ENCODE measurements at regions not wholly inside any gene's neighbourhood (a gene's known extent, or its start where the extent isn't known, plus 50 kb on each side); places are given as distances from the start of the nearest gene placed in this dataset.

DNA sequence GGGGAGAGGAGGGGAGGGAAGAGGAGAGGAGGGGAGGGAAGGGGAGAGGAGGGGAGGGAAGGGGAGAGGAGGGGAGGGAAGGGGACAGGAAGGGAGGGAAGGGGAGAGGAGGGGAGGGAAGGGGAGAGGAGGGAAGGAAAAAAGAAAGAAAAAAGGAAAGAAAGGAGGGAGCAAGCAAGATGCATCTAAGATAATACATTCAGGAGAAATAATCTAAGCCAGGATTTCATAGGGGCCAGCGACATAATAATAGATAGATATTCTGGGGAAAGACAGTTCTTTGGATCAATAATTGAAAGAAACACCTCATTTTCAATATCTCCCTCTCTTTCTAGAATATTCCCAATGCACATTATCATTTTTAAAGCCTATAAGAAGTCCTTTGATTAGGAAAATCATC lies 328.9 kb upstream of the ID2 start:
- TF ChIP-seq, protein P1, sequence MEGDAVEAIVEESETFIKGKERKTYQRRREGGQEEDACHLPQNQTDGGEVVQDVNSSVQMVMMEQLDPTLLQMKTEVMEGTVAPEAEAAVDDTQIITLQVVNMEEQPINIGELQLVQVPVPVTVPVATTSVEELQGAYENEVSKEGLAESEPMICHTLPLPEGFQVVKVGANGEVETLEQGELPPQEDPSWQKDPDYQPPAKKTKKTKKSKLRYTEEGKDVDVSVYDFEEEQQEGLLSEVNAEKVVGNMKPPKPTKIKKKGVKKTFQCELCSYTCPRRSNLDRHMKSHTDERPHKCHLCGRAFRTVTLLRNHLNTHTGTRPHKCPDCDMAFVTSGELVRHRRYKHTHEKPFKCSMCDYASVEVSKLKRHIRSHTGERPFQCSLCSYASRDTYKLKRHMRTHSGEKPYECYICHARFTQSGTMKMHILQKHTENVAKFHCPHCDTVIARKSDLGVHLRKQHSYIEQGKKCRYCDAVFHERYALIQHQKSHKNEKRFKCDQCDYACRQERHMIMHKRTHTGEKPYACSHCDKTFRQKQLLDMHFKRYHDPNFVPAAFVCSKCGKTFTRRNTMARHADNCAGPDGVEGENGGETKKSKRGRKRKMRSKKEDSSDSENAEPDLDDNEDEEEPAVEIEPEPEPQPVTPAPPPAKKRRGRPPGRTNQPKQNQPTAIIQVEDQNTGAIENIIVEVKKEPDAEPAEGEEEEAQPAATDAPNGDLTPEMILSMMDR (IDR thresholded peaks at IDR 0.05), result no peak

DNA sequence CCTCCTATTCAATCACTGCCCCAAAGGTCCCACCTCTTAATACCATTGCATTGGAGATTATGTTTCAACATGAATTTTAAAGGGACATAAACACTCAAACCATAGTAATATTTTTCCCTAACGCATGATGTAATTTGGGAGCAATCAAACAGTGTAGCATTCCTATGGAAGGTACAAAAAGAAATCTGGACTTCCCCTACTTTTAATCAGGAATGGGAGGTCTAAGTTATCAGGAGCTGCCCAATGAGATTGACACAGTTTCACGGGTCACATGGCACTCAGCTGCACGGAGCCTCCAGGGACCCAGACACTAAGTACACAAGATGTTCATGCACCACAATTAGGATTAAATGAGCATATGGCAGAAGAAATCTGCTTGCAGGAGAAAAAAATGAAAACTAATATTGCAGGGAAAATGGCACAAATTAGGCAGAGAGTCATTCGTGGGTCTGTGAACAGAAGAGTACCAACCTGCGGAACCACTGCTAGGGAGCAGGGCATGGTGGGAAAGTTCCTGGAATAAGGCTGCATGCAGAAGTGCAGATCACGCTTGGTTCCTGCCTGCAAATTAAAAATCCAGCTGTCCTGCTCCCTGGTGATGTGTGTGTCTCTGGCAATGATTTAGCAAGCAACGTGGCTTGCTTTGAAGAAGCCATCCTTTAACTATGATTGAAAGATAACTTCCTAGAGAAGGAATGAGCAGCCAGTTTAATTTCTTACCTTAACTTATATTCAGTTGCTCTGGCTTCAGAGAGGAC lies 326.6 kb upstream of the ID2 start:
- no peak for DNase-seq

More for the DNA sequence above, 328.9 kb upstream of the ID2 start:
- Mint-ChIP-seq H3K4me1 (ENCODE audit: low read depth) (no peaks in the 10 kb centered on the region), H3K27ac (no peak overlapping the region), H3K4me3 (no peak overlapping the region), H3K27me3 (ENCODE audit: insufficient read depth) (peaks cover 4% of the 10 kb centered on the region; the same call in 1 of the 2 replicates), H3K9me3 (no peaks in the 10 kb centered on the region), H3K36me3 (ENCODE audit: low read depth) (no peaks in the 10 kb centered on the region)
- DNase-seq, result no peak

DNA sequence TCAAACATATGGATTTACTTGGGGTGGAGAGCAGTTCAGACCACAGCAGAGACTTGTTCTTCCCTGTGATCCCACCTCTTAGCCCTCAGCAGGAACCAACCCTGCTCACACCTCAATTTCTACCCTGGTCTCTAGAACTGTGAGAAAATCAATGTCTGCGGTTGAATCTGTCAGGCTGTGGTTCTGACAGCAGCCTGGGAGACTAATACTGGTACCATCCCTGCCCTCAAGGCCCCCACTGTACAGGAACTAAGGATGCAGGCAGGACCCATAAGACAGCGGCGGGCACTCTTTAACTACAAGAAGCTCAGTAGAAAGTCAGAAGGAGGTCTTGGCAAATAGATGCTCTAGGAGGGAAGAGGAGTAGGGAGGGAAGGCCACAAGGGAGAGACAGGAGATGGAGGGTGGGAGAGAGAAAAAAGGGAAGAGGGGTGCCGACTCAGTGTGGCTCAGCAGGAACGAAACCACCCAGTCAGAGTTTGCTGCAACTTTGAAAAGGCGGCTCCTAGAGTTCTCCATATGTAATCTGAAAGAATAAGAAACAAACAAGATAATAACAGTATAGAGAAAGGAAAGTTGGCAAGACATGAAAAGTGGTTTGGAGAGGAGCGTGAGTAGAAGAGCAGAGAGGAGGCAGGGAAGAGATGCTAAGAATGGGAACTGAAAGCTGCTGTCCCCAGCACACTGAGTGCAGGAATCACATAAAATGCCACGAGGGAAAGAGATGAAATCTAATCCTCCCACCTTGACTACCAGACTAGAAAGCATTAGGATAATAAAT lies 323.9 kb upstream of the ID2 start:
- peaks cover 5% of the 10 kb centered on the region; the same call in 1 of the 2 replicates for H3K9me3 Mint-ChIP-seq
- TF ChIP-seq, protein P1 (IDR thresholded peaks at IDR 0.05), result no peak
- no peaks in the 10 kb centered on the region for H3K4me1 Mint-ChIP-seq (ENCODE audit: low read depth)
- peaks cover 11% of the 10 kb centered on the region for H3K27me3 Mint-ChIP-seq (ENCODE audit: insufficient read depth)
- H3K4me3 Mint-ChIP-seq, result no peak overlapping the region
- H3K27ac Mint-ChIP-seq, result no peak overlapping the region
- H3K36me3 Mint-ChIP-seq (ENCODE audit: low read depth), result no peaks in the 10 kb centered on the region
- no peak for DNase-seq

More for the DNA sequence above, 326.6 kb upstream of the ID2 start:
- TF ChIP-seq, protein P1 (IDR thresholded peaks at IDR 0.05), result no peak
- Mint-ChIP-seq H3K4me1 (ENCODE audit: low read depth) (no peaks in the 10 kb centered on the region), H3K4me3 (no peak overlapping the region), H3K36me3 (ENCODE audit: low read depth) (no peaks in the 10 kb centered on the region), H3K9me3 (no peaks in the 10 kb centered on the region), H3K27me3 (ENCODE audit: insufficient read depth) (peaks cover 4% of the 10 kb centered on the region; the same call in 1 of the 2 replicates), H3K27ac (no peak overlapping the region)

DNA sequence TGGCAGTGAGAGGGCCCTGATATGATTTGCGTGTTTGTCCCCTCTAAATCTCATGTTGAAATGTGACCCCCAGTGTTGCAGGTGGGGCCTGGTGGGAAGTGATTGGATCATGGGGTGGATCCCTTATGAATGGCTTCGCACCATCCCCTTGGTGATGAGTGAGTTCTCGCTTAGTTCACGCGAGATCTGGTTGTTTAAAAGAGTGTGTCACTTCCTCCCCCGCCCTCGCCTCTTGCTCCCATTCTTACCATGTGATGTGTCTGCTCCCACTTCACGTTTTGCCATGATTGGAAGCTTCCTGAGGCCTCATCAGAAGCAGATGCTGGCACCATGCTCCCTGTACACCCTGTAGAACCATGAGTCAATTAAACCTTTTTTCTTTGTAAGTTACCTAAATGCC lies 319.9 kb upstream of the ID2 start:
- Mint-ChIP-seq H3K27me3 (ENCODE audit: insufficient read depth) (peaks cover 18% of the 10 kb centered on the region), H3K9me3 (peaks cover 5% of the 10 kb centered on the region; the same call in 1 of the 2 replicates), H3K4me1 (ENCODE audit: low read depth) (no peaks in the 10 kb centered on the region), H3K4me3 (no peak overlapping the region), H3K27ac (no peak overlapping the region), H3K36me3 (ENCODE audit: low read depth) (no peaks in the 10 kb centered on the region)
- no peak for DNase-seq
- TF ChIP-seq, protein P1 (IDR thresholded peaks at IDR 0.05), result no peak

DNA sequence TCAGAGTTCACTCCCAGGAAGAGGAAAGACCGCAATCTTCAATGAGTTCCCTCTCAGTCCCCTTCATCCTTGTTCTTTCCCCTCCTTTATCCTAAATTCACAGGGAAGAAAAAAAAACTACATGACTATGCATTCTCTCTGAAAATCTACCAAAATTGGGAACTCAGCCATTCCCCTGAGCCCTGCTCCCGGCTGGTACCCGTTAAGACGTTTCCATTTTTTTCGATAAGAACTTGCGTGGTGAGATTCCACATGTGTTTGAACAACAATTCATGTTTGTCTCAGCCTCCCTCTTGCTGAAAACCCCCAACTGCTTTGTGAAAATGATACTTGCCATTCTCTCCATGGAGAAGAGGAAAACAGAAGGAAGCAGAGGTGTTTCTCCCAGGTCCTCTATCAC lies 318.7 kb upstream of the ID2 start:
- Mint-ChIP-seq H3K4me3 (no peak overlapping the region), H3K9me3 (peaks cover 5% of the 10 kb centered on the region; the same call in 1 of the 2 replicates)

More for the DNA sequence above, 318.7 kb upstream of the ID2 start:
- no peak for DNase-seq
- Mint-ChIP-seq H3K4me1 (ENCODE audit: low read depth) (no peaks in the 10 kb centered on the region), H3K36me3 (ENCODE audit: low read depth) (no peaks in the 10 kb centered on the region), H3K27me3 (ENCODE audit: insufficient read depth) (peaks cover 15% of the 10 kb centered on the region), H3K27ac (no peak overlapping the region)
- TF ChIP-seq, protein P1 (IDR thresholded peaks at IDR 0.05), result no peak

Data from HFFc6 (cell line).